NT2/D1 (cell line): ENCODE measurements at regions not wholly inside any gene's neighbourhood (a gene's known extent, or its start where the extent isn't known, plus 50 kb on each side); places are given as distances from the start of the nearest gene placed in this dataset.

Experiments
- SUZ12 ChIP-seq: IDR thresholded peaks from 2 replicates; pipeline ENCODE4 v1.6.1; 2011; ENCODE audit not compliant: insufficient read length, insufficient read depth; ENCODE audit errors: extremely low read depth
- YY1 ChIP-seq: IDR thresholded peaks from 2 replicates; pipeline ENCODE4 v1.6.1; 2011; ENCODE audit not compliant: insufficient read length, insufficient read depth
- ZNF274 ChIP-seq: IDR thresholded peaks from 2 replicates; pipeline ENCODE4 v1.6.1; 2011; ENCODE audit warnings: mild to moderate bottlenecking, low read depth, low read length

- TF ChIP-seq YY1: no peak
- no peak for TF ChIP-seq SUZ12
- TF ChIP-seq ZNF274: no peak
Measured at GRCh38 chr5:155895484-155895883, 431.5 kb upstream of the SGCD start.
